ENCODE measurements at regions not wholly inside any gene's neighbourhood (a gene's known extent, or its start where the extent isn't known, plus 50 kb on each side); places are given as distances from the start of the nearest gene placed in this dataset.

DNA sequence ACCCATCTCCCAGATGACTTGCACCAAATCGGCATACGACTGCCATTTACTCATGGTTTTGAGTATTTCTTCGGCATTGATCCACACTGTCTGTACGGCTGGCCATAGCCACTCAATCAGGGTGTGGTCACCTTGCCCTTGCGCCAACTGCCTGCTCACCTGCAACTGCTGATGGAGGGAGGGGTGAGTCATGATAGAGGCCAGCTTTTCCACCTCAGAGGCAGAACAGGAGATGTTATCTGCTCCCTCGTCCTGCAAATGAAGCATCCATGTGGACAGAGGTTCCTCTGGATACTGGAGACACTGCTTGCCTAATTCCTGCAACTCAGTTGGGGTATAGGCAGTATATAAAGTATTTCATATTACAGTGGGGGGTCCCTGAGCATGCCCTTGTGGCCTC lies 85.6 kb upstream of the ATP10B start:
- no peak overlapping the region for H3K4me3 ChIP-seq (ENCODE audit: low read depth, low read length)
- no peak for DNase-seq (ENCODE audit: low read depth)
- TF ChIP-seq, protein P1, sequence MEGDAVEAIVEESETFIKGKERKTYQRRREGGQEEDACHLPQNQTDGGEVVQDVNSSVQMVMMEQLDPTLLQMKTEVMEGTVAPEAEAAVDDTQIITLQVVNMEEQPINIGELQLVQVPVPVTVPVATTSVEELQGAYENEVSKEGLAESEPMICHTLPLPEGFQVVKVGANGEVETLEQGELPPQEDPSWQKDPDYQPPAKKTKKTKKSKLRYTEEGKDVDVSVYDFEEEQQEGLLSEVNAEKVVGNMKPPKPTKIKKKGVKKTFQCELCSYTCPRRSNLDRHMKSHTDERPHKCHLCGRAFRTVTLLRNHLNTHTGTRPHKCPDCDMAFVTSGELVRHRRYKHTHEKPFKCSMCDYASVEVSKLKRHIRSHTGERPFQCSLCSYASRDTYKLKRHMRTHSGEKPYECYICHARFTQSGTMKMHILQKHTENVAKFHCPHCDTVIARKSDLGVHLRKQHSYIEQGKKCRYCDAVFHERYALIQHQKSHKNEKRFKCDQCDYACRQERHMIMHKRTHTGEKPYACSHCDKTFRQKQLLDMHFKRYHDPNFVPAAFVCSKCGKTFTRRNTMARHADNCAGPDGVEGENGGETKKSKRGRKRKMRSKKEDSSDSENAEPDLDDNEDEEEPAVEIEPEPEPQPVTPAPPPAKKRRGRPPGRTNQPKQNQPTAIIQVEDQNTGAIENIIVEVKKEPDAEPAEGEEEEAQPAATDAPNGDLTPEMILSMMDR (IDR thresholded peaks at IDR 0.05; ENCODE audit: insufficient read depth, low read length): no peak

DNA sequence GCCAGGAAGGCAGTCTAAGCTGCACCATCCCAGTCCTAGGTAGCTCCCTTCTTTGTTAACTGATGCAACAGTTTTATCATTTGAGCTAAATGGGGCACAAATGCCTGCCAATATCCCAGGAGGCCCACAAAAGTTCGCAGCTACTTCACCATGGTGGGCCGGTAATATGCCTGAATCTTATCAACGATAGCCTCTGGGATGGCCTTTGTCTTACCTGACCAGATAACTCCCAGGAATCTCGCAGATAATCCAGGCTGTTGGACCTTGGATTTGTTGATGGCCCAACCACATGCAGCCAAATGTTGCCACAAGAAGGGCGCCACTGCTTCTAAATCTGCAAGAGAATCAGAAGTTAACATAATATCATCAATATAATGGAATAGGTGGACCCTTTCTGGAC lies 83.8 kb upstream of the ATP10B start:
- H3K4me3 ChIP-seq (ENCODE audit: low read depth, low read length): no peak overlapping the region
- TF ChIP-seq, protein P1 (IDR thresholded peaks at IDR 0.05; ENCODE audit: insufficient read depth, low read length): no peak
- no peak for DNase-seq (ENCODE audit: low read depth)

DNA sequence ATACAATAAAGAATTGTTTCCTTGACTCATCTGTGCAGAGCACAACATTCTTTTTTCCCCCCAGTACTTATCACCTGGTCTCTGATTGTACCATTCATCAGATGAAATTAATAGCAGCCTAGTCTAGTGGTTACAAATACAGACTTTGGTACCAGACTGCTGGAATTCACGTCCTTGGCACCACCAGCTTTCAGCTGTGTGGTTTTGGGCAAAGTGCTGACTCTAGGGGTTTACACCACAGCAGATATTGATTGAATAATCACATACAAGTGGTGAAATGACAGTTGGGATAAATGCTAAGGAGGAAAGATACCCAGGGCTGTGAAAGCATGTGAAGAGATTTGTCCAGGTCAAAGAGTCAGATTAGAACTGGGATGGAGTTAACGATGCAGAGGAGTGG lies 79.3 kb upstream of the ATP10B start:
- no peak for DNase-seq (ENCODE audit: low read depth)
- TF ChIP-seq, protein P1 (IDR thresholded peaks at IDR 0.05; ENCODE audit: insufficient read depth, low read length): no peak
- H3K4me3 ChIP-seq (ENCODE audit: low read depth, low read length): no peak overlapping the region

DNA sequence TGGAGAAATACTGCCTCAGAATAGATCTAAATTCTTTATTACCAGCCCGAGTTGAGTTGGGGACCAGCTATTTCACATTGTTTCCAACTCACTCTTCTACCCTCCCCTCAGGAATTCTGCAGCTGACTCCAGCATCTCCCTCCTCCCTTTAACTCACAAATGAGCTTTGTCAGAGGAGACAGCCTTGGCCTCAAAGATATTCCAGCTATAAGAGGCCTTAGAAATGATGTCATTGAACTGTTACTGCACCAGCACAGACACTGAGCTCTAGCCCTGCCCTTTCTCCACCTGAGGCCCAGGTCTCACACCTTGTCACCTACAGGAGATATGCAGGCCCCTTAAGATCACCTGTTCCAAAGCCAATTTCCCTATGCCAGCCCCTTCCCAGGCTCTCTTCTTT lies 78.4 kb upstream of the ATP10B start:
- TF ChIP-seq, protein P1 (IDR thresholded peaks at IDR 0.05; ENCODE audit: insufficient read depth, low read length): no peak
- no peak for DNase-seq (ENCODE audit: low read depth)
- H3K4me3 ChIP-seq (ENCODE audit: low read depth, low read length): no peak overlapping the region

DNA sequence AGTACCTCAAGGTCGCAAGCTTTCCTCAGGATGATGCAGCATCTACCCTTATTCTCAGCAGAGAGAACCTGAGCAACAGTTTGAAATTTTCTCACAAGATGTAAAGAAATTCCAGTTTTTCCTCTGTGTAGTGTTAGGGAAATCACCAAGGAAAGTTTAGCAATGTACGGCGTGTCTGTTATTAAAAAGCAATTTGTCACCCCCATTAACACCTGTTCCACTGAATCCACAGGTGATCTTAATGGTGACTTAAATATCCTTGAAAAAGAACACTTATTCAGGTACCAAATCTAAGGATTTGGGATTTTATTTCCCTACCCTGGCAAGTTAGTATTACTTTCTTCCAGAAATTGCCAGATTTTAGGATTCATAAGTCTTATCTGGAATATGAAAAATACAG lies 77.9 kb upstream of the ATP10B start:
- TF ChIP-seq, protein P1 (IDR thresholded peaks at IDR 0.05; ENCODE audit: insufficient read depth, low read length): no peak
- H3K4me3 ChIP-seq (ENCODE audit: low read depth, low read length): no peak overlapping the region
- no peak for DNase-seq (ENCODE audit: low read depth)

DNA sequence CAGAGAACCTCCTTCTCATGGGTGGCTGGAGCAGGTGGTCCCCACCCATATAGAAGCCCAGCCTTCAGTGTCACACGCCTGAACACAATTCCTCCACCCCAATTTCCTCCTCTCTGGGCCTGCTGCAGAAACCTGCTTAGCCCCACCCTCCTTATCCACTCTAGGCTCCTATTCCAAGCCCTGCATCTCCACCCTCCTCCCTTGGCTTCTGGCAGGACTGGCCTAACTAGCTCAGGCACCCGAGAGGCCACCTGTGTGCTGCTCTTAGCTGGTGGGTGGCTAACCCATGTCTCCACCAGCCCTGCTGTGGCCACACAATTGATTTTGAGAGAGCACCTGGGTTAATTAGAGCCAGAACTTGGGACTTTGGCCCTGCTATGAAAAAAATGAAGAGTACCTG lies 77.3 kb upstream of the ATP10B start:
- no peak for DNase-seq (ENCODE audit: low read depth)
- no peak overlapping the region for H3K4me3 ChIP-seq (ENCODE audit: low read depth, low read length)
- TF ChIP-seq, protein P1 (IDR thresholded peaks at IDR 0.05; ENCODE audit: insufficient read depth, low read length): no peak

DNA sequence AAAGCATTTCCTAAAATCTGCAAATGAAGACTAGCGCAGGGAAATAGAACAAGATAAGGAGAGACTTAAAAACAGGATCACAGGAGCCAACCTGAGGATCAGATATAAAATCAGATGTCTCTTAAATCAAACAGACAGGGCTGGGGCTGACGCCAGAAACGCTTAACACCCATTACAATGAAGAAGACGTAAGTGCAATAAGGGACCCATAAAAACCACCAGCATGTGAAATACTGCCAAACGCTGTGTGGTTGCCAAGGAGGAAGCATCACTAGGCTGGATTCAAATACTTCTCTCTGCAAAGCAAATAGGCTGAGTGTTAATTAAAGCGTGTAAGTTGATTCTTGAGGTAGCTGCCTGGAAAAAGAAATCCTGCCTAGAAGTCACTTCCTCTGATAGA lies 74.4 kb upstream of the ATP10B start:
- DNase-seq (ENCODE audit: low read depth): no peak
- TF ChIP-seq, protein P1 (IDR thresholded peaks at IDR 0.05; ENCODE audit: insufficient read depth, low read length): no peak
- H3K4me3 ChIP-seq (ENCODE audit: low read depth, low read length): no peak overlapping the region
